ENCODE measurements at regions not wholly inside any gene's neighbourhood (a gene's known extent, or its start where the extent isn't known, plus 50 kb on each side); places are given as distances from the start of the nearest gene placed in this dataset.
"Not testable (repeated sequence)": the region's sequence is repeated elsewhere in the genome, so short reads cannot be mapped to it uniquely, and the experiment has no call there.

GRCh38 chr17:45600052-45601012 is 109.8 kb upstream of the PLEKHM1 start:
- not testable (repeated sequence) for TF ChIP-seq POLR2A (IDR thresholded peaks at IDR 0.05); CTCF (IDR thresholded peaks at IDR 0.05 in 4 of 5, conservative IDR thresholded peaks at IDR 0.05 in 1 of 5)
